ENCODE measurements at regions not wholly inside any gene's neighbourhood (a gene's known extent, or its start where the extent isn't known, plus 50 kb on each side); places are given as distances from the start of the nearest gene placed in this dataset.

- Histone ChIP-seq H3K9me3 (replicated peaks; ENCODE audit: control insufficient read depth, insufficient read depth, low read depth, low read length) (no peaks in the 10 kb centered on the region), H3K4me3 (no peak overlapping the region), H3K4me1 (replicated peaks in 1 of 2; ENCODE audit: control insufficient read depth in 2 of 2, insufficient read depth in 2 of 2, low read length in 2 of 2) (no peaks in the 10 kb centered on the region), H3K27ac (ENCODE audit: extremely low read depth, low read depth, low read length) (no peak overlapping the region), H3K4me2 (ENCODE audit: insufficient read depth, low read length) (no peak overlapping the region), H3K36me3 (ENCODE audit: control insufficient read depth, insufficient read depth, low read length) (no peaks in the 10 kb centered on the region), H3K9me1 (ENCODE audit: control insufficient read depth, insufficient read depth, low read length) (no peaks in the 10 kb centered on the region), H3K9ac (ENCODE audit: insufficient read depth in 1 of 2, low read depth in 2 of 2, low read length in 2 of 2) (no peak overlapping the region), H4K20me1 (replicated peaks; ENCODE audit: control insufficient read depth, insufficient read depth, low read length) (no peaks in the 10 kb centered on the region), H3K79me2 (ENCODE audit: control insufficient read depth, insufficient read depth, low read length) (no peaks in the 10 kb centered on the region), H2AFZ (ENCODE audit: low read depth, low read length) (no peak overlapping the region), H3K27me3 (ENCODE audit: control insufficient read depth in 2 of 2, insufficient read depth in 2 of 2, low read length in 2 of 2) (peaks cover 0 to 9% of the 10 kb centered on the region in 2 experiments; a peak in 2 of 5 replicates)
- BruUV-seq (replicated peaks), result no TSS peak
- in situ Hi-C loops (cut with MboI) (no loop called here), intact Hi-C loops (cut with micrococcal nuclease) (no loop called here)
- WGBS (ENCODE audit: insufficient coverage, low coverage, missing lambda C conversion rate), result 0% methylated on average over 2 of the region's 2 CpGs
- no peak for ATAC-seq
- no peak for FAIRE-seq
- ChIA-PET CTCF (ENCODE audit: low intra/inter-chr PET ratio) (no interaction called here), POLR2A (interaction anchor here (1.0 kb wide), 1 partner anchor 14 kb away, joined by 5 read pairs; no protein-coding TSS in a partner anchor)
- no peak for DNase-seq (ENCODE audit: extremely low read depth in 1 of 4, low spot score in 3 of 4)
- no peak for TF ChIP-seq CHD2 (IDR thresholded peaks at IDR 0.05; ENCODE audit: low read depth, low read length)
- TF ChIP-seq MYBL2 (IDR thresholded peaks at IDR 0.05; ENCODE audit: low read depth), result no peak
- no peak for TF ChIP-seq MYBL2 (CRISPR knock-in tag; IDR thresholded peaks at IDR 0.05; ENCODE audit: borderline replicate concordance)
- TF ChIP-seq MAFG (tag; conservative IDR thresholded peaks at IDR 0.05), result no peak
- TF ChIP-seq LCOR (CRISPR knock-in tag; IDR thresholded peaks at IDR 0.05), result no peak
- TF ChIP-seq BCLAF1 (IDR thresholded peaks at IDR 0.05; ENCODE audit: borderline replicate concordance in 1 of 2, control insufficient read depth in 1 of 2, low read depth in 2 of 2, low read length in 1 of 2), result no peak
- TF ChIP-seq PHB (CRISPR knock-in tag; IDR thresholded peaks at IDR 0.05), result no peak
- no peak for TF ChIP-seq SRSF9 (IDR thresholded peaks at IDR 0.05; ENCODE audit: borderline replicate concordance, low read depth, low read length)
- no peak for TF ChIP-seq HMGN3 (IDR thresholded peaks at IDR 0.05; ENCODE audit: borderline replicate concordance, extremely low read depth, insufficient read length, low read depth, low read length)
- no peak for TF ChIP-seq NCOA6 (IDR thresholded peaks at IDR 0.05)
- TF ChIP-seq TAF9B (IDR thresholded peaks at IDR 0.05; ENCODE audit: partially characterized antibody), result no peak
- TF ChIP-seq DIDO1 (tag; IDR thresholded peaks at IDR 0.05; ENCODE audit: low read depth), result no peak
- TF ChIP-seq TSHZ1 (CRISPR knock-in tag; IDR thresholded peaks at IDR 0.05), result no peak
- TF ChIP-seq ZNF764 (CRISPR knock-in tag; IDR thresholded peaks at IDR 0.05; ENCODE audit: low read depth), result no peak
- TF ChIP-seq CREB1 (IDR thresholded peaks at IDR 0.05), result no peak
- TF ChIP-seq CREB1 (CRISPR knock-in tag; IDR thresholded peaks at IDR 0.05), result no peak
- no peak for TF ChIP-seq ZNF217 (CRISPR knock-in tag; IDR thresholded peaks at IDR 0.05)
These were observed 185.2 kb downstream of the C1orf94 start for GRCh38 chr1:34361781-34362357.

All from K562 (cell line).